ENCODE measurements at regions not wholly inside any gene's neighbourhood (a gene's known extent, or its start where the extent isn't known, plus 50 kb on each side); places are given as distances from the start of the nearest gene placed in this dataset.

DNA sequence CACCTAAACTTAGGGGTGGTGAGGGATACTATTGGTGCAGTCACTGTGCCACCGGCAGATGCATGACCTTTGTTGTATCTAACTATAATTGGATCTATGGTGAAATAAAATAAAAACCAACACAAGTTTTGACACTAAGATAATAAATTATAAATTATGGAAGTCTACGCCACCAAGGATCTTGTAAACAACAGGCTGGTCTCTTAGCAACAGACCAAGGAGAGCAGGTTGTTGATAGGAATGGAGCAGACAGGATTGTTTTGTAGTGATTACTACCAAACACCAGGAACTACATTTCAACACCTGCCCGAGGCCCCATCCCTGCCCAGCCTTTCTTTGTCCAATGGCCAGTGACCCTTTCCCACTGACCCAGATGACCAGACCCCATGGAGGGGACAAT lies 1178.0 kb downstream of the VRK1 start:
- TF ChIP-seq CEBPB (IDR thresholded peaks at IDR 0.05) = no peak
- TF ChIP-seq YY1 (IDR thresholded peaks at IDR 0.05; ENCODE audit: low read depth) = no peak
- TF ChIP-seq, protein P1, sequence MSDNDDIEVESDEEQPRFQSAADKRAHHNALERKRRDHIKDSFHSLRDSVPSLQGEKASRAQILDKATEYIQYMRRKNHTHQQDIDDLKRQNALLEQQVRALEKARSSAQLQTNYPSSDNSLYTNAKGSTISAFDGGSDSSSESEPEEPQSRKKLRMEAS (IDR thresholded peaks at IDR 0.05) = no peak
- TF ChIP-seq, protein P2, sequence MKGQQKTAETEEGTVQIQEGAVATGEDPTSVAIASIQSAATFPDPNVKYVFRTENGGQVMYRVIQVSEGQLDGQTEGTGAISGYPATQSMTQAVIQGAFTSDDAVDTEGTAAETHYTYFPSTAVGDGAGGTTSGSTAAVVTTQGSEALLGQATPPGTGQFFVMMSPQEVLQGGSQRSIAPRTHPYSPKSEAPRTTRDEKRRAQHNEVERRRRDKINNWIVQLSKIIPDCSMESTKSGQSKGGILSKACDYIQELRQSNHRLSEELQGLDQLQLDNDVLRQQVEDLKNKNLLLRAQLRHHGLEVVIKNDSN (IDR thresholded peaks at IDR 0.05) = no peak
